Fibroblast of lung (primary cell): ENCODE measurements at regions not wholly inside any gene's neighbourhood (a gene's known extent, or its start where the extent isn't known, plus 50 kb on each side); places are given as distances from the start of the nearest gene placed in this dataset.
"Not testable (repeated sequence)": the region's sequence is repeated elsewhere in the genome, so short reads cannot be mapped to it uniquely, and the experiment has no call there.

ENCODE experiments used
- EZH2 ChIP-seq: IDR thresholded peaks from 2 replicates; pipeline ENCODE4 v1.5.1; 2012; ENCODE audit warnings: low read length, control low read depth, mild to moderate bottlenecking; ENCODE audit errors: missing control alignments
- TF ChIP-seq, protein P1 (sequence below), 2 donors: IDR thresholded peaks in 1 of 2; conservative IDR thresholded peaks in 1 of 2; 1 replicate in 1 of 2; 2 replicates in 1 of 2; pipeline ENCODE4 v1.5.1; 2011 to 2012; ENCODE audit warnings: low read length in 2 of 2, control low read depth in 1 of 2, inconsistent platforms in 1 of 2, low read depth in 1 of 2, mild to moderate bottlenecking in 1 of 2

- not testable (repeated sequence) for TF ChIP-seq EZH2
- TF ChIP-seq, protein P1, sequence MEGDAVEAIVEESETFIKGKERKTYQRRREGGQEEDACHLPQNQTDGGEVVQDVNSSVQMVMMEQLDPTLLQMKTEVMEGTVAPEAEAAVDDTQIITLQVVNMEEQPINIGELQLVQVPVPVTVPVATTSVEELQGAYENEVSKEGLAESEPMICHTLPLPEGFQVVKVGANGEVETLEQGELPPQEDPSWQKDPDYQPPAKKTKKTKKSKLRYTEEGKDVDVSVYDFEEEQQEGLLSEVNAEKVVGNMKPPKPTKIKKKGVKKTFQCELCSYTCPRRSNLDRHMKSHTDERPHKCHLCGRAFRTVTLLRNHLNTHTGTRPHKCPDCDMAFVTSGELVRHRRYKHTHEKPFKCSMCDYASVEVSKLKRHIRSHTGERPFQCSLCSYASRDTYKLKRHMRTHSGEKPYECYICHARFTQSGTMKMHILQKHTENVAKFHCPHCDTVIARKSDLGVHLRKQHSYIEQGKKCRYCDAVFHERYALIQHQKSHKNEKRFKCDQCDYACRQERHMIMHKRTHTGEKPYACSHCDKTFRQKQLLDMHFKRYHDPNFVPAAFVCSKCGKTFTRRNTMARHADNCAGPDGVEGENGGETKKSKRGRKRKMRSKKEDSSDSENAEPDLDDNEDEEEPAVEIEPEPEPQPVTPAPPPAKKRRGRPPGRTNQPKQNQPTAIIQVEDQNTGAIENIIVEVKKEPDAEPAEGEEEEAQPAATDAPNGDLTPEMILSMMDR (conservative IDR thresholded peaks at IDR 0.05 in 1 of 2, IDR thresholded peaks at IDR 0.05 in 1 of 2; ENCODE audit: low read depth in 1 of 2, low read length in 2 of 2): not testable (repeated sequence)
Measured at GRCh38 chr1:777480-778180, 91.2 kb upstream of the OR4F16 start.
